Stimulated activated naive CD8-positive, alpha-beta T cell treated with anti-CD3 and anti-CD28 coated beads, Interleukin-15, amount 100 ng/mL, for 72 hours (primary cell): ENCODE measurements at regions not wholly inside any gene's neighbourhood (a gene's known extent, or its start where the extent isn't known, plus 50 kb on each side); places are given as distances from the start of the nearest gene placed in this dataset.

Experiments
- ATAC-seq: fragments of 150-1000 bp; cut with Tn5 transposase; 2 replicates; pipeline ENCODE4 v1.10.0; 2021; ENCODE audit warnings: mild to moderate bottlenecking, moderate library complexity
- DNase-seq, 2 donors: peaks; one replicate each; pipeline ENCODE4 v3.0.0; 2021 to 2022
- H3K27ac Mint-ChIP-seq, 2 donors: one replicate each; pipeline ENCODE4 v1.8.0; 2022; ENCODE audit warnings: mild to moderate bottlenecking in 2 of 2, mixed read lengths in 2 of 2, moderate library complexity in 2 of 2
- H3K27me3 Mint-ChIP-seq: one replicate; pipeline ENCODE4 v1.8.0; 2022; ENCODE audit warnings: mixed read lengths
- H3K4me1 Mint-ChIP-seq: one replicate; pipeline ENCODE4 v1.8.0; 2022; ENCODE audit warnings: mild to moderate bottlenecking, mixed read lengths
- H3K4me3 Mint-ChIP-seq, 2 donors: one replicate each; pipeline ENCODE4 v1.8.0; 2022; ENCODE audit warnings: mild to moderate bottlenecking in 2 of 2, mixed read lengths in 2 of 2, moderate library complexity in 1 of 2
- H3K9me3 Mint-ChIP-seq, 2 donors: one replicate each; pipeline ENCODE4 v1.8.0; 2022; ENCODE audit warnings: mixed read lengths in 2 of 2

DNA sequence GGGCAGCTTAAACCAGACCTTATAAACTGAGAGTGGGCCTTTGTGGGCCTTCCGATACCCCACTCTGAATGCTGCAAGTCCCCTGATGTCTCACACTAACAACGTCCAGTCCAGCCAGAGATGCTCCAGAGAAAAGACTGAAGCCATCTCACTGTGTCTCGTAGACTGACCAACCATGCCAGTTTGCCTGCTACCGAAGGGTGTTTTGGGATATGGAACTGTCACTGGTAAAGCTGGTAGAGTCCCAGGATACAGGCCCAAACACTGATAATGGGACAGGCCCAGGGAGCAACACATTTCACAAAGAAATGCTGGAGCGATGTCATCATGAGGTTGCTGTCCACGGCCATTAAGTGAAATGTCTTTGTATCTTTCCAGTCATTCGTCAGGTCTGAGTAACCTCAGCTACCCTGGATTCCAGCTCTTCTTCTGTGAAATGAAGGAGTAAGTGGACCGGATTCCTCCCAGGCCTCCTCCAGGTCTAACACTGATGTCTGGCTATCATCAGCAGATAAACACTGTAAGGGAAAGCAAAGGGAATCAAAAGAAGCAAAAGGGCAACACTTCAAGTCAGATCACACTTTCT is 81.6 kb downstream of the SLC5A7 start:
- Mint-ChIP-seq H3K27me3 (no peaks in the 10 kb centered on the region), H3K27ac (peak overlapping the region in 1 of 2 donors; percentile 19), H3K4me3 (no peak overlapping the region), H3K9me3 (no peaks in the 10 kb centered on the region), H3K4me1 (no peaks in the 10 kb centered on the region)
- ATAC-seq (no peak), DNase-seq (no peak)

- no peak for ATAC-seq
- no peak overlapping the region for H3K27ac Mint-ChIP-seq
- no peaks in the 10 kb centered on the region for H3K9me3 Mint-ChIP-seq
- no peak for DNase-seq
- no peaks in the 10 kb centered on the region for H3K4me1 Mint-ChIP-seq
- H3K27me3 Mint-ChIP-seq = no peaks in the 10 kb centered on the region
- H3K4me3 Mint-ChIP-seq = no peak overlapping the region
Measured at GRCh38 chr2:108069515-108070310, 83.4 kb downstream of the SLC5A7 start.

DNA sequence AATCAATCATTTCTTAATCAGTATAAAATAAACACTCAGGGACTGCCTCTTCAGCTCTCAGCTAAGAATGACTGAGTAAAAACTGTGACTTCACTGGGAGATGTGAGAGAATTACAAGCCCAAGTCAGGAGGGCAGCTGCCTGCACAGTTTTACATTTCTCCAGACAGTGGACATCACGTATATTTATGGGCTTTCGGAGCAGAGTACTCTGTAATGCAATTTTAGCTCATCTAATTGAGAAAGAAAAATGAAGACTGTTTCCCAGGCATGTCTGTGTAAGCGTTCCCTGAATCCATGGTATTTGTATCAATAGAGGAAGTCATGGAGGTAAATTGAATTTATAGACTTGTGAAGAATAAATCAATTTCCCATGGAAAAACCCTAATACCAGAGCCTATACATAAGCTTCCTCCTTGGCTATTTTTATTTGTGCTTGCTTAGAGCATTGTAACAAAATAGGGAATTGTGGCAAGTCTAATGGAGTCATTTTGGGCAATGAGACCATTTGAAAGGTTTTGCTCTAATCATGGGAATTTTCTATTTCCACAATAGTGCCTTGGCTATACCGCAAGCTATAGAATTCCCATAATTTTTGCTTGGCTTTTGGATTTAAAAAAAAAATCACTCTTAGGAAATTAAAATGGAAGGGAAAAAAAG is 87.2 kb downstream of the SLC5A7 start:
- no peaks in the 10 kb centered on the region for H3K9me3 Mint-ChIP-seq

GRCh38 chr2:108074150-108074549 is 87.8 kb downstream of the SLC5A7 start:
- no peaks in the 10 kb centered on the region for H3K27me3 Mint-ChIP-seq
- no peak for ATAC-seq
- no peaks in the 10 kb centered on the region for H3K4me1 Mint-ChIP-seq
- H3K9me3 Mint-ChIP-seq = no peaks in the 10 kb centered on the region
- no peak overlapping the region for H3K27ac Mint-ChIP-seq
- no peak for DNase-seq
- H3K4me3 Mint-ChIP-seq = no peak overlapping the region

More for the DNA sequence above, 87.2 kb downstream of the SLC5A7 start:
- no peak for ATAC-seq
- DNase-seq = no peak
- Mint-ChIP-seq H3K4me3 (no peak overlapping the region), H3K4me1 (no peaks in the 10 kb centered on the region), H3K27me3 (no peaks in the 10 kb centered on the region), H3K27ac (no peak overlapping the region)

DNA sequence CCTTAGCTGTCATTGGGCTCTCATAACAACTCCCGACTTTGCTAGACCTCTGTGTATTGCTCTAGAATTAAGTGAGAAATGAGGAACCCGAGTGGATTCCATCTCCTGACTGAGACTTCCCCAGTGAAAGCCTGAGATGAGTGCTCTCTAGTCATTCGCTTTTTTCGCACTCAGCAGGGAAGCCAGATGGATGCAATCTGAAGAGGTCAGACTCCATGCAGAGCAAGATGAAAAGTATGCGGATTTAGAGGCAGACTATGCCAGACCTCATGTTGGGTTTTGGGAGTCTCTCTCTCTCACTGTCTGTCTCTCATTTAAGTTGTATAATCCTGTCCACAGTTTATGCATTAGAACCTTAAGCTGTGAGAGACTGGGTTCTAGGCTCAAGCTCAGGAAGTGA is 88.6 kb downstream of the SLC5A7 start:
- H3K9me3 Mint-ChIP-seq = no peaks in the 10 kb centered on the region
- no peak overlapping the region for H3K27ac Mint-ChIP-seq
- no peaks in the 10 kb centered on the region for H3K27me3 Mint-ChIP-seq
- no peaks in the 10 kb centered on the region for H3K4me1 Mint-ChIP-seq
- H3K4me3 Mint-ChIP-seq = no peak overlapping the region
- ATAC-seq (no peak), DNase-seq (no peak)

- no peaks in the 10 kb centered on the region for H3K9me3 Mint-ChIP-seq
- H3K27me3 Mint-ChIP-seq = no peaks in the 10 kb centered on the region
Measured at GRCh38 chr2:108076527-108076926, 90.2 kb downstream of the SLC5A7 start.

GRCh38 chr2:108079736-108080135 is 93.4 kb downstream of the SLC5A7 start:
- Mint-ChIP-seq H3K4me1 (no peaks in the 10 kb centered on the region), H3K9me3 (no peaks in the 10 kb centered on the region)
- no peak for ATAC-seq

More at GRCh38 chr2:108076527-108076926, 90.2 kb downstream of the SLC5A7 start:
- H3K4me3 Mint-ChIP-seq = no peak overlapping the region
- H3K27ac Mint-ChIP-seq = no peak overlapping the region
- H3K4me1 Mint-ChIP-seq = no peaks in the 10 kb centered on the region
- ATAC-seq (no peak), DNase-seq (no peak)

GRCh38 chr2:108080177-108080576 is 93.9 kb downstream of the SLC5A7 start:
- Mint-ChIP-seq H3K4me1 (no peaks in the 10 kb centered on the region), H3K9me3 (no peaks in the 10 kb centered on the region), H3K27ac (no peak overlapping the region), H3K4me3 (no peak overlapping the region), H3K27me3 (no peaks in the 10 kb centered on the region)
- ATAC-seq = no peak
- DNase-seq = no peak

More at GRCh38 chr2:108079736-108080135, 93.4 kb downstream of the SLC5A7 start:
- Mint-ChIP-seq H3K27ac (no peak overlapping the region), H3K27me3 (no peaks in the 10 kb centered on the region), H3K4me3 (no peak overlapping the region)
- no peak for DNase-seq

DNA sequence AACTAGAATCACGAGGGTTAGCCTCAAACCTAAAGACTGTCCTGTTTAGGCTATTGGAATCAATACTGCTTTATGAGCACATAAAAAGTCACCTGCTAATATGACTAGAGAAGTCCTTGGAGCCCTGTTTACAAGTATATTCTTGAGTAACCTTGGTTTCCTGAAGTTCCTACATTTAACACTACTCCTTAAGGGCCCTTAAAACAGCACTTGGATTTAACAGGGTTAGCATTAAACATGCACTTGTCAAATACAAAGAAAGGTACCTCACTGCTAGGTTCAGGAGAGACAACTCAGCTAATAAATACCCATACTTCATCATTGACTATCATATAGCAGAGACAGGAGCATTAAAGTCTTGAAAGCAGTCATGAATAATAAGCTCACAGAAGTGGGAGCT is 96.7 kb downstream of the SLC5A7 start:
- Mint-ChIP-seq H3K4me3 (no peak overlapping the region), H3K4me1 (no peaks in the 10 kb centered on the region), H3K27me3 (no peaks in the 10 kb centered on the region), H3K27ac (no peak overlapping the region), H3K9me3 (no peaks in the 10 kb centered on the region)
- DNase-seq = no peak
- ATAC-seq = no peak

- DNase-seq (no peak), ATAC-seq (no peak)
- H3K27me3 Mint-ChIP-seq = no peaks in the 10 kb centered on the region
- no peak overlapping the region for H3K4me3 Mint-ChIP-seq
- H3K27ac Mint-ChIP-seq = no peak overlapping the region
- peaks cover 0 to 10% of the 10 kb centered on the region in 2 donors for H3K9me3 Mint-ChIP-seq
- no peaks in the 10 kb centered on the region for H3K4me1 Mint-ChIP-seq
Measured at GRCh38 chr2:108084311-108084710, 98.0 kb downstream of the SLC5A7 start.

DNA sequence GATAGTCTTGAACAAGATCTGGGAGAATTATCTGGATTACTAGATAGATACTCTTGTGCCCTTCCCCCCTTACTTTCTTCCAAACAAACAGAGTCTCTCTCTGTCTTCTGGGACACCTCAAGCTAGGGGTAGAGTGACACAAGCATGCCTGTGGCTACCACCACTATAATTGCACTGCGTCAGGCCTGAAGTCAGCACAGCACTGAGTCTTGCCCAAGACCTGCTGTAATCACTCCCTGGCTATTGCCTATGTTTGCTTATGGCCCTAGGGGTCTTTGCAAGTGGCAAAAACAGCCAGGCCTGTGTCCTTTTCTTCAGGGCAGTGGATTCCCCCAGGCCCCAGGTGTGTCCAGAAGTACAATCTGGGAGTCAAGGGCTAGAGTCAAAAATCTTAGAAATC is 106.6 kb downstream of the SLC5A7 start:
- Mint-ChIP-seq H3K4me1 (no peaks in the 10 kb centered on the region), H3K27ac (no peak overlapping the region), H3K9me3 (peaks cover 4 to 11% of the 10 kb centered on the region in 2 donors), H3K4me3 (no peak overlapping the region), H3K27me3 (no peaks in the 10 kb centered on the region)
- ATAC-seq = no peak
- DNase-seq = no peak

DNA sequence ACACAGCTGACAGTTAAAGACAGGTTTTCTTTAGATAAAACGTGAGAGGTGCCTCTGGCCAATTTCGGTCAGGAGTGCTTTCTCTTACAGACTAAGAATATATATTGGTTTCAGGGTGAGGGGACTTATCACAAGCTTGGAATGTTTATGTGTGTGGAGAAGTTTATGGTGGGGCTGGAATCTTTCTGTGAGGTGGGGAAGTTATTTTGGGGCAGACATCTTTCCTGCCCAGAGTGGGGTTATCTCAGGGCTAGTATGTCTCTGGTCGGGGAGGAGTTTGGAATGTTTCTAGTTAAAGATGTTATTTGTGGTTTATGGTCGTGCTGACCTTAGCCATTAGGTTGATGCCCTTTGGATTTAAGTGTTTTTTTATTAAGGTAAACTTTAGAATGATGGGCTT is 115.2 kb downstream of the SLC5A7 start:
- H3K4me1 Mint-ChIP-seq = no peaks in the 10 kb centered on the region
- no peak overlapping the region for H3K4me3 Mint-ChIP-seq
- ATAC-seq (no peak), DNase-seq (no peak)
- H3K27ac Mint-ChIP-seq = no peak overlapping the region
- no peaks in the 10 kb centered on the region for H3K27me3 Mint-ChIP-seq
- no peaks in the 10 kb centered on the region for H3K9me3 Mint-ChIP-seq

DNA sequence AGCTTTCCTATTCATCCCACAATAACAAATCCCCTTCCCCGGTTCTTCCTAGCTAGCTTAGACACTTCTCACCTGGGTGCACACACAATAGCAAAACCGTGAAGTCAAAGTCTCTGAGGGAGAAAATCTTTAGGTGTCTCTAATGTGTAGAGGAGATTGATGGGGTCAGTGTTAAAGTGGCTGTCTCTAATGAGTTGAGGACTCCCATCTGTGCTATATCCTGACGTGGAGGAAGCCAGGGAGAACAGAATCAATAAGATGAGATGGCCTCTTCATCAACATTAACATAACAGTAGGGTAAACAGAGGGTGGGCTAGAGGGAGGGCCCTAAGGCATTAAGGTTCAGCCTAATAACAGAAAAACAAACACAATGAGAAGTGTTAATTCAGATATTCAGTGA is 120.4 kb downstream of the SLC5A7 start:
- no peak overlapping the region for H3K4me3 Mint-ChIP-seq

GRCh38 chr2:108111936-108112335 is 125.6 kb downstream of the SLC5A7 start:
- H3K27ac Mint-ChIP-seq = no peak overlapping the region
- H3K27me3 Mint-ChIP-seq = peaks cover 7% of the 10 kb centered on the region

More for the DNA sequence above, 120.4 kb downstream of the SLC5A7 start:
- H3K27ac Mint-ChIP-seq = no peak overlapping the region
- H3K9me3 Mint-ChIP-seq = peaks cover 0 to 14% of the 10 kb centered on the region in 2 donors
- no peaks in the 10 kb centered on the region for H3K27me3 Mint-ChIP-seq
- no peak for DNase-seq
- H3K4me1 Mint-ChIP-seq = no peaks in the 10 kb centered on the region
- ATAC-seq = no peak

DNA sequence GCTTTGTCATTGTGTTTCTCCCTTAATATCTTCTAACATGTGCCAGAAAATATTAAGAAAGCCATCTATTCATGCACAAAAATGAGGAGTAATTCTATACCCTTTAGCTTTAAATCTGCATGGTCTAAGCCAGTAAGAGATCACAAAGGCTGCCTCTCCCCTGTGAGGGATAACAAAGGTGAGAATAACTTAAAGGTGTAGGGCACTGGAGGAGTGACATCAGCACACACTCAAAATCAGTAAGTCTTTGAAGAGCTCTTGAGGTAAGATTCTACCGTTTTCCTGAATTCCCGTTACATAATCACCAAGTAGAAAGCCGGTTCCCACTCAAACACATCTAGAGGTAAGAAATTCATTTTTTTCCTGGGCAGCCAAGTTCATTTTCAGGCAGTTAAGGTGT is 123.9 kb upstream of the SULT1C3 start:
- no peak overlapping the region for H3K27ac Mint-ChIP-seq
- DNase-seq (no peak), ATAC-seq (no peak)
- no peak overlapping the region for H3K4me3 Mint-ChIP-seq
- no peaks in the 10 kb centered on the region for H3K4me1 Mint-ChIP-seq
- H3K9me3 Mint-ChIP-seq = peaks cover 0 to 18% of the 10 kb centered on the region in 2 donors
- peaks cover 7% of the 10 kb centered on the region for H3K27me3 Mint-ChIP-seq

More at GRCh38 chr2:108111936-108112335, 125.6 kb downstream of the SLC5A7 start:
- peaks cover 0 to 26% of the 10 kb centered on the region in 2 donors for H3K9me3 Mint-ChIP-seq
- H3K4me3 Mint-ChIP-seq = no peak overlapping the region
- ATAC-seq (no peak), DNase-seq (no peak)
- no peaks in the 10 kb centered on the region for H3K4me1 Mint-ChIP-seq

- no peaks in the 10 kb centered on the region for H3K9me3 Mint-ChIP-seq
- no peaks in the 10 kb centered on the region for H3K4me1 Mint-ChIP-seq
- ATAC-seq = no peak
- no peak for DNase-seq
- peaks cover 4% of the 10 kb centered on the region for H3K27me3 Mint-ChIP-seq
- H3K27ac Mint-ChIP-seq = no peak overlapping the region
- H3K4me3 Mint-ChIP-seq = no peak overlapping the region
Measured at GRCh38 chr2:108118996-108119395, 120.8 kb upstream of the SULT1C3 start.
